ENCODE measurements at regions not wholly inside any gene's neighbourhood (a gene's known extent, or its start where the extent isn't known, plus 50 kb on each side); places are given as distances from the start of the nearest gene placed in this dataset.

- DNase-seq: no peak
Measured at GRCh38 chr11:122165607-122166371, 49.8 kb upstream of the BLID start.
